HFFc6 (cell line): ENCODE measurements at regions not wholly inside any gene's neighbourhood (a gene's known extent, or its start where the extent isn't known, plus 50 kb on each side); places are given as distances from the start of the nearest gene placed in this dataset.

Experiments
- DNase-seq: peaks from one replicate; pipeline ENCODE4 v3.0.0-alpha.2; 2018
- H3K27ac Mint-ChIP-seq: 2 replicates; pipeline ENCODE4 v1.8.0; 2020; ENCODE audit warnings: mild to moderate bottlenecking, mixed read lengths
- H3K27me3 Mint-ChIP-seq: 2 replicates; pipeline ENCODE4 v1.8.0; 2021; ENCODE audit warnings: mild to moderate bottlenecking, moderate library complexity, mixed read lengths; ENCODE audit not compliant: insufficient read depth
- H3K36me3 Mint-ChIP-seq: 2 replicates; pipeline ENCODE4 v1.8.0; 2021; ENCODE audit warnings: low read depth, mixed read lengths
- H3K4me1 Mint-ChIP-seq: 2 replicates; pipeline ENCODE4 v1.8.0; 2020; ENCODE audit warnings: low read depth, mixed read lengths
- H3K4me3 Mint-ChIP-seq: 2 replicates; pipeline ENCODE4 v1.8.0; 2020; ENCODE audit warnings: mild to moderate bottlenecking, moderate library complexity, mixed read lengths
- H3K9me3 Mint-ChIP-seq: 2 replicates; pipeline ENCODE4 v1.8.0; 2020; ENCODE audit warnings: mild to moderate bottlenecking, mixed read lengths
- TF ChIP-seq, protein P1 (sequence below): fragments of 200-600 bp; sonication (generic); IDR thresholded peaks from 2 replicates; pipeline ENCODE4 v1.5.0; 2021; ENCODE audit warnings: antibody characterized with exemption, mild to moderate bottlenecking

DNA sequence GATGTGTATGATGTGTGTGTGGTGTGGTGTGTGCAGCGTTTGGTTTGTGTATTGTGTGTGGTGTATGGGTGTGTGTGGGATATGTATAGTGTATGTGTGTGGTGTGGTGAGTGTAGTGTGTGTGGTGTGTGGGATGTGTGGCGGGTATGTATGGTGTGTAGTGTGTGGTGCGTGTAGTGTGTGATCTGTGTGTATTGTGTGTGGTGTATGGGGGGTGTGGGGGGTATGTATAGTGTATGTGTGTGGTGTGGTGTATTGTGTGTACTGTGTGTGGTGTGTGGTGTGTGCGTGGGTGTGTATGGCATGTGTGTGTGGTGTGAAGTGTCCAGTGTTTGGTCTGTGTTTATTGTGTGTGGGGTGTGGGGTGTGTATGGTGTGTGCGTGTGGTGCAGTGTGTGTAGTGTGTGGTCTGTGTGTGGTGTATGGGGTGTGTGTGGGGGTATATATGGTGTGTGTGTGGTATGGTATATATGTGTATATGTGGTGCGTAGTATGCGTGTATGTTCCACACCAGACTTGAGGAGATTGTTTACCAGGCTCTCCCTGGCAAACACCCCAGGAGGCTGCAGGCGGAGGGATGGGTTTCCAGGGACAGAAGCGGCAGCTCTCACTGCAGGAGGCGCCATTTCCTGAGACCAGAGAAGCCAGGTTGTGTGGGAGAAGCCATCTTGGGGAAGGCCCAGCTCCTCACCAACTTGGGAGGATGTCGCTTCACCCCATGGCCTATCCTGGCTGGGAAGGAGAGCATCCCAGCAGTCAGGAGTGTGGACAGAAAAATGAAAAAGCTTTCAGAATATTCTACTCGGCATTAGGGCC, 138.1 kb downstream of the NXNL2 start:
- TF ChIP-seq, protein P1, sequence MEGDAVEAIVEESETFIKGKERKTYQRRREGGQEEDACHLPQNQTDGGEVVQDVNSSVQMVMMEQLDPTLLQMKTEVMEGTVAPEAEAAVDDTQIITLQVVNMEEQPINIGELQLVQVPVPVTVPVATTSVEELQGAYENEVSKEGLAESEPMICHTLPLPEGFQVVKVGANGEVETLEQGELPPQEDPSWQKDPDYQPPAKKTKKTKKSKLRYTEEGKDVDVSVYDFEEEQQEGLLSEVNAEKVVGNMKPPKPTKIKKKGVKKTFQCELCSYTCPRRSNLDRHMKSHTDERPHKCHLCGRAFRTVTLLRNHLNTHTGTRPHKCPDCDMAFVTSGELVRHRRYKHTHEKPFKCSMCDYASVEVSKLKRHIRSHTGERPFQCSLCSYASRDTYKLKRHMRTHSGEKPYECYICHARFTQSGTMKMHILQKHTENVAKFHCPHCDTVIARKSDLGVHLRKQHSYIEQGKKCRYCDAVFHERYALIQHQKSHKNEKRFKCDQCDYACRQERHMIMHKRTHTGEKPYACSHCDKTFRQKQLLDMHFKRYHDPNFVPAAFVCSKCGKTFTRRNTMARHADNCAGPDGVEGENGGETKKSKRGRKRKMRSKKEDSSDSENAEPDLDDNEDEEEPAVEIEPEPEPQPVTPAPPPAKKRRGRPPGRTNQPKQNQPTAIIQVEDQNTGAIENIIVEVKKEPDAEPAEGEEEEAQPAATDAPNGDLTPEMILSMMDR: 0 out of 2 replicates have a peak, but pooled peaks have one; percentile 9
- Mint-ChIP-seq H3K9me3 (no peaks in the 10 kb centered on the region), H3K36me3 (peaks cover 4% of the 10 kb centered on the region; the same call in 1 of the 2 replicates), H3K27ac (no peak overlapping the region), H3K4me3 (no peak overlapping the region), H3K27me3 (peaks cover 1% of the 10 kb centered on the region; the same call in 1 of the 2 replicates), H3K4me1 (no peaks in the 10 kb centered on the region)
- DNase-seq: no peak

DNA sequence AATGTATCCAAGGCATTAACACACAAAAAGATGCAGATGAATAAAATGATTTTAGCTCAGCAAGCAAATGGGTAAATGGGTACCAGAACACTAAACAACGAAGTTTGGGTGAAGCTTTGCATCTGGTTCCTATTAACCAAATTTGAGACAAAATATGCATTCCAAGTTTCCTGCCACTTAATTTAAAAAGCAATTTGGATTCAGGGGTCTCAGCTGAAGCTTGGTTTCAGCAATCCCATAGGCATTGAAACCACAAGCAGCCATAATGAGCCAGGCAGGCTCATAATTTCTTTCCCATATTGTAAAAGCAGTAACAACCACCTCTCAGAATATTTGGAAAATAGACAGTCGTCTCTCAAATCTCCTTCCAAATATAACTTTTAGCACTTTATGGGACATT, 138.9 kb downstream of the NXNL2 start:
- TF ChIP-seq, protein P1: no peak
- Mint-ChIP-seq H3K4me1 (no peaks in the 10 kb centered on the region), H3K4me3 (no peak overlapping the region), H3K27ac (no peak overlapping the region), H3K9me3 (no peaks in the 10 kb centered on the region), H3K36me3 (peaks cover 4% of the 10 kb centered on the region; the same call in 1 of the 2 replicates), H3K27me3 (peaks cover 1% of the 10 kb centered on the region; the same call in 1 of the 2 replicates)
- no peak for DNase-seq

DNA sequence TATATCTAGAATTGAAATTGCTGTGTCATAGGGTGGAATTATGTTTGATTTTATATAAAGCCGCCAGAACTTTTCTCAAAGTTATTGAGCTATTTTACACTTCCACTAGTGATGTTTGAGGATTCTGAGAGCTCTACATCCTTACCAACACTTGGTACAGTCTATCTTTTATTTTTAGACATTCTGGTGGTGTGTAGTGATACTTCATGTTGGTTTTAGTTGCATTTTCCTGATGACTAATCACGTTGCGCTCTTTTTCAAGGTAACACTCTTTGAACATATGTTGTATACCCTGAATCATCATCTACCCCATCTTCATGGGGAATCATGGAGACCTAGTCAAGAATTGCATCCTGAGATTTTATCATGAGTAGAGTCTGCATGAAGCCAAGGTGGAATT, 141.7 kb downstream of the NXNL2 start:
- no peak overlapping the region for H3K4me3 Mint-ChIP-seq
- H3K36me3 Mint-ChIP-seq: peaks cover 4% of the 10 kb centered on the region; the same call in 1 of the 2 replicates
- H3K27me3 Mint-ChIP-seq: peaks cover 1% of the 10 kb centered on the region; the same call in 1 of the 2 replicates
- no peak for DNase-seq
- H3K9me3 Mint-ChIP-seq: no peaks in the 10 kb centered on the region
- TF ChIP-seq, protein P1: no peak
- peaks cover 19% of the 10 kb centered on the region for H3K4me1 Mint-ChIP-seq
- no peak overlapping the region for H3K27ac Mint-ChIP-seq

DNA sequence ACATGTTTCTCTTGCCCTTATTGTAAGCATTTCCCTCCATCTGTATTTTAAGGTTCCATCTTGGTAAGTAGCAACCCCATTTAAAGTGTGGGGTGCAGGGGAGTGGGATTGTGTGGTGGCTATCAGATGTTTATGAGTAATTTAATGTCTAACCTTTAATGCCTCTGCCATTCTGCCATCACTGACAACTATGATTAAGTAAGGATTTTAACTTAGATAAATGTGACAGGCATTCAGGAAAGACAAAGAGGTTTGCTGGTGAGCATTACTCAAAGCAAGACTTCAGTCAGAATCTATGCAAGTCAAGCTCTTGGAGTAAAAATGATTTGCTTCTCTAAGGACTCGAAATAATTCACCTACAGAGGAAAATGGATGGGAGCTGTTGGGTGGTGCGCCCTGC, 143.0 kb downstream of the NXNL2 start:
- no peak for DNase-seq
- TF ChIP-seq, protein P1: no peak
- Mint-ChIP-seq H3K27me3 (peaks cover 1% of the 10 kb centered on the region; the same call in 1 of the 2 replicates), H3K27ac (no peak overlapping the region), H3K4me3 (no peak overlapping the region), H3K9me3 (no peaks in the 10 kb centered on the region), H3K4me1 (peaks cover 19% of the 10 kb centered on the region), H3K36me3 (peaks cover 4% of the 10 kb centered on the region; the same call in 1 of the 2 replicates)

DNA sequence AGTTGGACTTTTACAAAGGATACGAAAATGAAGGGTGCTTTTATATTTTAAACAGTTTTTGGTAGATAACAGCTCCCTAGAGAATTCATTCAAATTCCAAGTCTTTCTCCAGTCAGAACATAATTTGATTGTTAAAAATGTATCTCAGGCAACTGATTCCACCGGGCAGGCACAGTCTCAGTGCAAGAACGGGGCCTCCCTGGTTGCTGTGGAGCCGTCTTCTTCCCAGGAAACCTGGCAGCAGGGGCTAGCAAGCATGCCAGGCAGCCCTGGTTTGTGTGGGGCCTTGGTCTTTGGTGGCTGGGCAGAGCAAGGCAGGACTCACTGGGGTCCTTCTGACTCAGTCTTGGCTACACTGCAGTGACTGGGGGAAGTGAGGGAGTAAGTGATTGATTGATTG, 143.5 kb downstream of the NXNL2 start:
- peaks cover 19% of the 10 kb centered on the region for H3K4me1 Mint-ChIP-seq
- no peak overlapping the region for H3K27ac Mint-ChIP-seq
- no peak overlapping the region for H3K4me3 Mint-ChIP-seq
- DNase-seq: no peak
- peaks cover 1% of the 10 kb centered on the region; the same call in 1 of the 2 replicates for H3K27me3 Mint-ChIP-seq
- peaks cover 4% of the 10 kb centered on the region; the same call in 1 of the 2 replicates for H3K36me3 Mint-ChIP-seq
- TF ChIP-seq, protein P1: no peak
- H3K9me3 Mint-ChIP-seq: no peaks in the 10 kb centered on the region
